ENCODE measurements at regions not wholly inside any gene's neighbourhood (a gene's known extent, or its start where the extent isn't known, plus 50 kb on each side); places are given as distances from the start of the nearest gene placed in this dataset.

DNA sequence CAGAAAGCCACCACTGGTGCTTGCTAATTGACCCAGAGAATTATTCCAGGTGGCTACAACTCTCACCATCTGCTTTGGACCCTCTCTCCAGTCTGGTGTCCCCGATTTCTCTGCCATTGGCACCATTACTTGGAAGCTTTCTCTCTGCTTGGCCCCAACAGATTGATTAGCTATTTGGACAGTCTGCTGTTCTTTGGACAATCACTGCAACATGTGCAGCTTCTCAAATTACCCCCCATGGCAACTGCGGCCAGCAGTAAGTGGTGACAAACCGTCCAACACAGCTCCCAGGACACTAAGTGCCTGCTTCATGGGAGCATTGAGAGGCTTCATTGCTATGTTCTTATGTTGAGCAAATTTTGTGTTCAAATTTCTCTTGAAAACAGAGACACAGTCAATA is 309.8 kb downstream of the TAF11L14 start:
- peaks cover 40% of the 10 kb centered on the region for H3K9me3 Mint-ChIP-seq
- TF ChIP-seq, protein P1, sequence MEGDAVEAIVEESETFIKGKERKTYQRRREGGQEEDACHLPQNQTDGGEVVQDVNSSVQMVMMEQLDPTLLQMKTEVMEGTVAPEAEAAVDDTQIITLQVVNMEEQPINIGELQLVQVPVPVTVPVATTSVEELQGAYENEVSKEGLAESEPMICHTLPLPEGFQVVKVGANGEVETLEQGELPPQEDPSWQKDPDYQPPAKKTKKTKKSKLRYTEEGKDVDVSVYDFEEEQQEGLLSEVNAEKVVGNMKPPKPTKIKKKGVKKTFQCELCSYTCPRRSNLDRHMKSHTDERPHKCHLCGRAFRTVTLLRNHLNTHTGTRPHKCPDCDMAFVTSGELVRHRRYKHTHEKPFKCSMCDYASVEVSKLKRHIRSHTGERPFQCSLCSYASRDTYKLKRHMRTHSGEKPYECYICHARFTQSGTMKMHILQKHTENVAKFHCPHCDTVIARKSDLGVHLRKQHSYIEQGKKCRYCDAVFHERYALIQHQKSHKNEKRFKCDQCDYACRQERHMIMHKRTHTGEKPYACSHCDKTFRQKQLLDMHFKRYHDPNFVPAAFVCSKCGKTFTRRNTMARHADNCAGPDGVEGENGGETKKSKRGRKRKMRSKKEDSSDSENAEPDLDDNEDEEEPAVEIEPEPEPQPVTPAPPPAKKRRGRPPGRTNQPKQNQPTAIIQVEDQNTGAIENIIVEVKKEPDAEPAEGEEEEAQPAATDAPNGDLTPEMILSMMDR (IDR thresholded peaks at IDR 0.05) = no peak
- H3K4me1 Mint-ChIP-seq (ENCODE audit: low read depth) = no peaks in the 10 kb centered on the region
- H3K27me3 Mint-ChIP-seq (ENCODE audit: insufficient read depth) = no peaks in the 10 kb centered on the region
- H3K4me3 Mint-ChIP-seq = no peak overlapping the region
- DNase-seq = no peak
- no peaks in the 10 kb centered on the region for H3K36me3 Mint-ChIP-seq (ENCODE audit: low read depth)
- no peak overlapping the region for H3K27ac Mint-ChIP-seq

DNA sequence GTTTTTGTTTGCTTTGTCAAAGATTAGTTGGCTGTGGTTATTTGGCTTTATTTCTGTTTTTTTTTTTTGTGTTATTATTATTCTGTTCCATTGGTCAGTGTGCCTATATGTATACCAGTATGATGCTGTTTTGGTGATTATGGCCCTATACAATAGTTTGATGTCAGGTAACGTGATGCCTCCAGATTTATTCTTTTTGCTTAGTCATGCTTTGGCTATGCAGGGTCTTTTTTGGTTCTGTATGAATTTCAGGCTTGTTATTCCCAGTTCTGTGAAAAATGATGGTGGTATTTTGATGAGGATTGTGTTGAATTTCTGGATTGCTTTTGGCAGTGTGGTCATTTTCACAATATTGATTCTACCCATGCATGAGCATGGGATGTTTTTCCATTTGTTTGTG is 312.8 kb downstream of the TAF11L14 start:
- H3K27ac Mint-ChIP-seq = no peak overlapping the region
- no peaks in the 10 kb centered on the region for H3K4me1 Mint-ChIP-seq (ENCODE audit: low read depth)
- H3K9me3 Mint-ChIP-seq = peaks cover 46% of the 10 kb centered on the region
- TF ChIP-seq, protein P1 (IDR thresholded peaks at IDR 0.05) = no peak
- H3K4me3 Mint-ChIP-seq = no peak overlapping the region
- no peak for DNase-seq
- H3K36me3 Mint-ChIP-seq (ENCODE audit: low read depth) = no peaks in the 10 kb centered on the region
- no peaks in the 10 kb centered on the region for H3K27me3 Mint-ChIP-seq (ENCODE audit: insufficient read depth)

GRCh38 chr5:17951392-17952169 is 317.3 kb downstream of the TAF11L14 start:
- Mint-ChIP-seq H3K9me3 (peaks cover 49% of the 10 kb centered on the region), H3K4me3 (no peak overlapping the region), H3K4me1 (ENCODE audit: low read depth) (no peaks in the 10 kb centered on the region), H3K27ac (no peak overlapping the region), H3K27me3 (ENCODE audit: insufficient read depth) (no peaks in the 10 kb centered on the region), H3K36me3 (ENCODE audit: low read depth) (no peaks in the 10 kb centered on the region)
- DNase-seq = no peak
- TF ChIP-seq, protein P1 (IDR thresholded peaks at IDR 0.05) = no peak

DNA sequence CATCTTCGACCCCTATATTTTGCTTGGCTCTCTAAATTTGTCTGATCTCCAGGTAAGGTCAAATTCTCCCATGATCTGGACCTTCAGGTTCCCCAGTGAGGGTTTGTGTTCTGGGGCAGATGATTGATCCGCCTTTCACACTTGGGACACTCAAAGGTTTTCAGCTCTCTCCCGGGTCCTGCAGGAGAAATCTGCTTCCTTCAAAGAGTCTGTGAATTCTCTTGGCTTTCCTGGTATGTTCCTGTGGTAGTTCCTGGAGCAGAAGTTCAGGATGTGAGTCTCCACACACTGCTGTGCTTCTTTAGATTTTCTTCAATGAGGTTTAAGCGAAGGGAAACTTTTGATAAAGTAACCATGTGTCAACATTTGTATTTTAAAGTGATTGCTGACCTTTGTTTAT is 318.0 kb downstream of the TAF11L14 start:
- DNase-seq = no peak
- TF ChIP-seq, protein P1 (IDR thresholded peaks at IDR 0.05) = no peak
- Mint-ChIP-seq H3K27ac (no peak overlapping the region), H3K4me3 (no peak overlapping the region), H3K4me1 (ENCODE audit: low read depth) (no peaks in the 10 kb centered on the region), H3K36me3 (ENCODE audit: low read depth) (no peaks in the 10 kb centered on the region), H3K9me3 (peaks cover 45% of the 10 kb centered on the region), H3K27me3 (ENCODE audit: insufficient read depth) (no peaks in the 10 kb centered on the region)

DNA sequence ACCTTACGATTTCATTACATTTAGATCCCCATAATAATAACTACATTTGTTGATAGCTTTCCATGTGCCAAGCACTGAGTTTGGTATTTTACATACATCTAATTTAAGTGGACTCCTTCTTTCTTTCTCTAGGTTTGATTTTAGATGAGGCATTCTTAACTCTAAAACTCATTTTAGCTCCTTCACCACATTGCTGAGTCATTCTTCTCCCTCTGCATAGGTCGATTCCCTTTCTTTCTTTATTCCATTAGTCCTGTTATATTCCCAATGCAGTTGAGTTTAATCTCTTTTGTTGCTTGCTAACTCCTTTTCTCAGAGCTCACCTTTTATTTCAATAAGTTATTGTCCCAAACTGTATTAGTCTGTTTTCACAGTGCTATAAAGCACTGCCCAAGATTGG is 329.8 kb downstream of the TAF11L14 start:
- TF ChIP-seq, protein P1 (IDR thresholded peaks at IDR 0.05) = no peak
- H3K27me3 Mint-ChIP-seq (ENCODE audit: insufficient read depth) = no peaks in the 10 kb centered on the region; the same call in 1 of the 2 replicates
- no peak overlapping the region for H3K27ac Mint-ChIP-seq
- no peaks in the 10 kb centered on the region for H3K36me3 Mint-ChIP-seq (ENCODE audit: low read depth)
- no peak for DNase-seq
- H3K4me3 Mint-ChIP-seq = no peak overlapping the region
- H3K4me1 Mint-ChIP-seq (ENCODE audit: low read depth) = no peaks in the 10 kb centered on the region
- peaks cover 23% of the 10 kb centered on the region for H3K9me3 Mint-ChIP-seq
